ENCODE measurements at regions not wholly inside any gene's neighbourhood (a gene's known extent, or its start where the extent isn't known, plus 50 kb on each side); places are given as distances from the start of the nearest gene placed in this dataset.
"Not testable (repeated sequence)": the region's sequence is repeated elsewhere in the genome, so short reads cannot be mapped to it uniquely, and the experiment has no call there.

DNA sequence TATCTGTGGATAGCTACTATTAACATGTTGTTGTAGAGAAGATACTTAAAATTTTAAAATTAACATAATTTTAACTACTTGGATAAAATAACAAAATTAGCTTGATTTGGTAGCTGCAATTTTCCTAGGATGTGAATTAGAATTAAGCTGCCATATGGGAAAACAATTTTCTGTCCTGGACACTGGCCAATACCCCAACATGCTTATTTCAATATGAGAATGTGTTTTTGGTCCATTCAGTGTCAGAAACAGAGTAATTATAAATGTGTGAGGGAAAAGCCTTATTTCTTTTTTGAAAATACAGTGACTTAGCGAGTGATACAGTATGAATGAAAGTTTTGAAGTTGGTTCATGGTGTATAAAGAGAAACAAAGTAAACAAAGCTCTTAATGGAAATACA lies 948.3 kb upstream of the GYPC start:
- DNase-seq (ENCODE audit: low read depth) = no peak

DNA sequence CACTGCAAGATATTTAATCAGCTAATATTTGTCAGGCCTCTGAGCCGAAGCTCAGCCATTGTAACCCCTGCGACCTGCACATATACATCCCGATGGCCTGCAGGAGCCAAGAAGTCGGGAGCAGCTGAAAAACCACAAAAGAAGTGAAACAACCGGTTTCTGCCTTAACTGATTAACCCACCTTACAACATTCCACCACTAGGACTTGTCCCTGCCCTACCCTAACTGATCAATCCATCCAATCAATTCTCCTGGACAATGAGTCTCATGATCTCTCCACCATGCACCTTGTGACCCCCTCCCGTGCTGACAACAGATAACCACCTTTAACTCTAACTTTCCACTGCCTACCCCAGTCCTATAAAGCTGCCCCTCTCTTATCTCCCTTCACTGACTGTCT lies 945.4 kb upstream of the GYPC start:
- DNase-seq (ENCODE audit: low read depth) = no peak

GRCh38 chr2:125711075-125711474 lies 944.9 kb upstream of the GYPC start:
- no peak for DNase-seq (ENCODE audit: low read depth)

GRCh38 chr2:125713533-125713932 lies 942.4 kb upstream of the GYPC start:
- no peak for DNase-seq (ENCODE audit: low read depth)

DNA sequence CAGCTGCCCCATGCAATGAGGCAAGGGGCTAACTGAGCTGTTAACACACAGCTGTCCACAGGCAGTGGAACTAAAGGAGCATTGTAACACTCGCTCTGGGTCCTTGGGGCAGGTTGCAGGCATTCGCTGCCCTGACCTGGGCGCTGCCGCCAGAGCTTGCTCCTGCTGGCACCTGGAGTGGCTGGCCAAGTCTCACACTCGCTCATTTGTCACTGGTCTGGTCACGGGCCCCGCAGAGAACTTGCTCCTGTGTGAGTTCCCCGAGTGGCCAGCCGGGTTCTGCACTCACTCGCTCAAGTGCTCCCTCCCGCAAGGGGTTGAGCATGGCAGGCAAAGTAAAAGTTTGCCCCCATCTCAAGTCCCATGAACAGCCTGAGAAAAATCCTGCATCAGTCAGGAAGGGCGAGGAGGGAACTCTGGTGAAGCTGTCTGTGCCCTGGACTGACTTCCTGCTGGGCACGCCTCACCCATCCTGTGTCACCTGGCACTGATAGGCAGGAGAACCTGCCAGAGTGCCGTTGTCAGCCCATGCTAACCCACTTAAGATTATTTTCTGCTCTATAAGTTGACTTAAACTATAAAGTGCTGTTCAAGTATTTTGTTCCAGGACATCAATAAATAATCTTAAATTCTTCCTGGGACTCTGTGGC lies 934.8 kb upstream of the GYPC start:
- DNase-seq (ENCODE audit: low read depth) = no peak

- peak; percentile 94 for DNase-seq (ENCODE audit: low read depth)
Measured at GRCh38 chr2:125730921-125731320, 925.0 kb upstream of the GYPC start.

- no peak for DNase-seq (ENCODE audit: low read depth)
Measured at GRCh38 chr2:125736306-125736705, 919.7 kb upstream of the GYPC start.

DNA sequence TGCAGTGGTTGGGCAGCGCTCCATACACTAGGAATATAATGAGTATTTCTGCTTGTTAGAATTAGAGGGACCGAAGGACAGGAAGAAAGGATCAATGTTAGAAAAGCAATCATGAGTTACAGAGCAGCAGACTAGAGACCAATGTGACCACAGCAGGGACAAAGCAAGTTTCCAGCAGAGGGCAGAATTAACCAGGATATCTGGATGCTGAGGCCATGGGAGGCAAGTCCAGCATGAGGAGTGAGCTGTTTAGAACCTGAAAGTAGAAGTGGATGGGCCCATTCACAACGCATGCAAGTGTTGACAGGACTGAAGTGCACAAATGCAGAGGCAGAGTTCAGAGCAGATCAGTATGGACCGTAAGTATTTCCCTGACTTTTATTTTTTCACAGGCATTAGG lies 910.4 kb upstream of the GYPC start:
- peak; percentile 45 for DNase-seq (ENCODE audit: low read depth)

DNA sequence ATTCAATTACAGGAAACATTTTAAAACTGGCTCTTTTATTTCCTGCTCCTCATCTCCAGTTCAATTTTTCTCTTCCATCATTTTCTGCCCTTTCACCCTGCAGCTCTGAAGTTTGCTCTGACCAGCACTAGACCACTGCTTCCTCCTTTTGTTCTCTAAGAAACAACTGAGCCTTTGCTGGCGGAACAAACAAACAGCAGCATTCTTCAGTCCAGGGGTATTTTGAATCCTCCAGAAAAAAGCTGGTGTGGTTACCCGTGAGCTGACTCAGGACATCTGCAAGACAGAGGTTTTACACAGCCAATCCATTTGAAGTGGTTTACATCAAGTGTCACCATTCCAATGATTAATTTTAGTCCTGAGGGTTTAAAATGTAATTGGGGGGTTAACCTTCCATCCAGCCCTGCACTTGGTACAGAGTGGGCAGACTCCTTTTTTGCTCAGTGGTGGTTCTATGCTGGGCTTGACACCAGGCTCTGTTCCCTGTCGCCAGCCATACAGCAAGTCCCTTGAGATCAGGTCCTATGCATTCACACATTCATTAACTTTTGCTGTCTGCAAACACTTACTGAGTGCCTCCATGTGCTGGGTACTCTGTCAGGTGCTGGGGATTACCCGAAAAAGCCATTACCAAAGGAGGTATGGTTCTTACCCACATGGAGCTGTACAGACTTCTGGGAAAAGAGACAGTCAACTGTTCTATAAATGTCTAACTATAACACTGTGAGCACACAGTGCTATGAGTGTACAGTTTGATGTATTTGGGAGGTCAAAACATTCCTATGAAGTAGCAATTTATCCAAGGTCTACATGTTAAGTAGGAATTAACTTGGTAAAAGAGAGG lies 909.4 kb upstream of the GYPC start:
- peak; percentile 80 for DNase-seq (ENCODE audit: low read depth)

DNA sequence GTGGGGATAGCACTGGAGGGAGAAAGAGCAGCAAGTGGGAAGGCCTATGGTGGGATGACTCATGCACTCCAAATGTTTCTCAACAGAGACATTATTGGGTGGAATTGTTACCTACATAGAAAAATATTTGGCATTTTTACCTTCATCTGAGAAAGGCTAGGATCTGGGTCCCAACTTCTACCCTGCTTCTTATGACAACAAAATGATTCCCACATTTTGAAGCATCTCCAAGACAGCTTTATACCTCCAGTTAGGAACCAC lies 908.9 kb upstream of the GYPC start:
- DNase-seq (ENCODE audit: low read depth) = no peak

DNA sequence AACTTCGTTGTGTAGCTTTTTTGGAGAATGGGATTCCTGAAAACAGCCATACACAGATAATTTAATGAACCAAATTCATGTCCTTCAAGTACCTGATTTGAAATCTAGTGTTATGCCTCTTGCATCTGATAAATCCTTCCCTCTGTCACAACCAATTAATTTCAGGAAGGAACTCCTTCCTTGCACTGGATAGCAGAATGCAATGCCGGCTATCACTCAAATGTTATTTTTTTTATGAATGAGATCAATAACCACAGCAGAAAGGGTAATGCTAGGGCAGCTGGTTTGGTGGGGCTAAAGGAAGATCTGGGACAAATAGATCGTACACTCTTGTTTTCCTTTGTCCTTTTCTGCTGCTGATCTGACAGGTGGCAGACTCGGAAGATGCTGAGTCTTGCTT lies 899.5 kb upstream of the GYPC start:
- DNase-seq (ENCODE audit: low read depth) = no peak

- no peak for DNase-seq (ENCODE audit: low read depth)
Measured at GRCh38 chr2:125796784-125797183, 859.2 kb upstream of the GYPC start.

- no peak for DNase-seq (ENCODE audit: low read depth)
Measured at GRCh38 chr2:125797192-125797591, 858.8 kb upstream of the GYPC start.

- DNase-seq (ENCODE audit: low read depth) = no peak
Measured at GRCh38 chr2:125822746-125823145, 833.2 kb upstream of the GYPC start.

DNA sequence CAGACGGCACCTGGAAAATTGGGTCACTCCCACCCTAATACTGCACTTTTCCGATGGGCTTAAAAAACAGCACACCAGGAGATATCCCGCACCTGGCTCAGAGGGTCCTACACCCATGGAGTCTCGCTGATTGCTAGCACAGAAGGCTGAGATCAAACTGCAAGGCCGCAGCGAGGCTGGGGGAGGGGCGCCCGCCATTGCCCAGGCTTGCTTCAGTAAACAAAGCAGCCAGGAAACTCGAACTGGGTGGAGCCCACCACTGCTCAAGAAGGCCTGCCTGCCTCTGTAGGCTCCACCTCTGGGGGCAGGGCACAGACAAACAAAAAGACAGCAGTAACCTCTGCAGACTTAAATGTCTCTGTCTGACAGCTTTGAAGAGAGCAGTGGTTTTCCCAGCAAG lies 830.2 kb upstream of the GYPC start:
- DNase-seq (ENCODE audit: low read depth) = not testable (repeated sequence)

- DNase-seq (ENCODE audit: low read depth) = no peak
Measured at GRCh38 chr2:125837128-125837527, 818.8 kb upstream of the GYPC start.

DNA sequence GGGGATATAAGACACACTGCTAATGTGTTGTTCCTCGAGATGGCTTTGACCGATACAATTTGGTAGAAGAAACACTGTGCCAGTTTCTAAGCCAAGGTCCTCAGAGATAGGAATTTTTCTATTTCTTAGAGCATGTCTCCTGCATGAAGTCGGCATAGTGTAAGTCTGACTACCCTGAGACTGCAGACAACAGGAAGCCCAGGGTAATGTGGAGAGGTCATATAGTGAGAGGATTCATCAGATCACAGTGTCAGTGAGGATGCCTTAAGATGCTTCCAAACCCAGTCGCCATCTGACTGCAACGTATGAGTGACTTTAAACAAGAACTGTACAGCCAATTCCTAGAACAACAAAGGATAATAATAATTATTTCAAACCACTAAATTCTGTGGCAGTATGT lies 818.3 kb upstream of the GYPC start:
- DNase-seq (ENCODE audit: low read depth) = no peak

DNA sequence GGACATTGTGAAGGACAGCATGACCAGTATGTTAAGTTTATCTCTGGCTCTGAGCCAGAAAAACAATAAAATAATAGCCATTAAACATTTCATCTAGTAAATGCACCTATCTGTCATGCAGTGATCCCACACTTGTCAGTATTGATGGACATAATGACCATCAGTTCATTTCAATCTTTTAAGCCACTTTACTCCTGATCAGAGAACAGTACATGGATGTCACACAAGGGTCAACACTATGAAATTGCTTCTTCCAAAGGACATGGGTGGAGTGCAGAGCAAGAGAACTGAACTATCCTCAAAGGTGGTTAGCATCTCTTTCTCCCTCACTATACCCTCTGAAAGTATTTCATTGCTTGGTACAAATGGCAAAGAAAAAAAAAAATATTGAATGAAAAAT lies 816.0 kb upstream of the GYPC start:
- no peak for DNase-seq (ENCODE audit: low read depth)

GRCh38 chr2:125842041-125842440 lies 813.9 kb upstream of the GYPC start:
- no peak for DNase-seq (ENCODE audit: low read depth)

GRCh38 chr2:125850541-125850940 lies 805.4 kb upstream of the GYPC start:
- DNase-seq (ENCODE audit: low read depth) = no peak

DNA sequence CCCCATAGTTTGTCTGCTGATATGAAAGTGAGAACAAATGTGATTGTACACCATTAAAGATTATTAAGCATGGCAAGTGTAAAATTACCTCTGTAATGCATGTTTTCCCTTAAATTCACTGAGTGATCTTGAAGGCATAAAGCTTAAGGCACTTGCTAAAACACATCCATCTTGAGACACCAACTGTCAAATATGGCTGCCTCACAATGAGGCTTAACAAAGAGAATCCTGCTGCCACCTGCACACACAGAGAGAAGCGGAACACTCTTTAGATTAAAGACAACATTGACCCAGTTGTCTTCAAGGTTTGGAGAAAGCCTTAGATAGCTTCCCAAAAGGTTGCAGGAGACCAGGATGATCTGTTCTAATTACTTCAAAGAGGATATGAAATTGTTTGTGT lies 803.6 kb upstream of the GYPC start:
- DNase-seq (ENCODE audit: low read depth) = no peak

GRCh38 chr2:125853626-125854025 lies 802.3 kb upstream of the GYPC start:
- DNase-seq (ENCODE audit: low read depth) = no peak

DNA sequence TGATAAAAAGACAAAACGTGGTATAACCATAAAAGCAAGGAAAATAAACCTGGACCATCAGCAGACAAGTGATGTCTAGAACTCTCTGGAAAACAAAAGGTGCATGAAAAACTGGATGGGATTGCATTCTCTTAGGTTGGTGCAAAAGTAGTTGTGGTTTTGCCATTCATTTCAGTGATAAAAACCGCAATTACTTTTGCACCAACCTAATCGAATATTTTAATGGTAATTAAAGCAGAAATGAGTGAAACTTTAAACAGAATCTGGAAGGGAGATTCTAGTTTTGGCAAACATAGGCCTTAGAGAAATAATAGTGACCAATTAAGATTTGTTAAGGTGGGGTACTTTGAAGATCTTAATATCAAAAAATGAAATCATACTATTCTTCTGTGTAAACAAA lies 800.8 kb upstream of the GYPC start:
- no peak for DNase-seq (ENCODE audit: low read depth)
